ENCODE measurements at regions not wholly inside any gene's neighbourhood (a gene's known extent, or its start where the extent isn't known, plus 50 kb on each side); places are given as distances from the start of the nearest gene placed in this dataset.

- DNase-seq (ENCODE audit: low read depth), result no peak
- no peak for TF ChIP-seq CTCF (IDR thresholded peaks at IDR 0.05; ENCODE audit: insufficient read depth, low read depth, low read length, missing control alignments)
- no peak overlapping the region for H3K4me3 ChIP-seq (ENCODE audit: low read depth, low read length)
Observed at GRCh38 chr10:61169294-61169693, 225.3 kb upstream of the RHOBTB1 start.

GRCh38 chr10:61166489-61166888 lies 222.5 kb upstream of the RHOBTB1 start:
- DNase-seq (ENCODE audit: low read depth), result no peak
- no peak overlapping the region for H3K4me3 ChIP-seq (ENCODE audit: low read depth, low read length)
- no peak for TF ChIP-seq CTCF (IDR thresholded peaks at IDR 0.05; ENCODE audit: insufficient read depth, low read depth, low read length, missing control alignments)

GRCh38 chr10:61166065-61166464 lies 222.1 kb upstream of the RHOBTB1 start:
- no peak for TF ChIP-seq CTCF (IDR thresholded peaks at IDR 0.05; ENCODE audit: insufficient read depth, low read depth, low read length, missing control alignments)
- DNase-seq (ENCODE audit: low read depth), result no peak

GRCh38 chr10:61164458-61165160 lies 220.6 kb upstream of the RHOBTB1 start:
- TF ChIP-seq CTCF (IDR thresholded peaks at IDR 0.05; ENCODE audit: insufficient read depth, low read depth, low read length, missing control alignments), result no peak
- no peak overlapping the region for H3K4me3 ChIP-seq (ENCODE audit: low read depth, low read length)
- DNase-seq (ENCODE audit: low read depth), result no peak

More at GRCh38 chr10:61166065-61166464, 222.1 kb upstream of the RHOBTB1 start:
- no peak overlapping the region for H3K4me3 ChIP-seq (ENCODE audit: low read depth, low read length)

- DNase-seq (ENCODE audit: low read depth), result no peak
- no peak for TF ChIP-seq CTCF (IDR thresholded peaks at IDR 0.05; ENCODE audit: insufficient read depth, low read depth, low read length, missing control alignments)
- no peak overlapping the region for H3K4me3 ChIP-seq (ENCODE audit: low read depth, low read length)
Observed at GRCh38 chr10:61163403-61163802, 219.4 kb upstream of the RHOBTB1 start.

GRCh38 chr10:61160253-61160652 lies 216.3 kb upstream of the RHOBTB1 start:
- no peak overlapping the region for H3K4me3 ChIP-seq (ENCODE audit: low read depth, low read length)
- no peak for TF ChIP-seq CTCF (IDR thresholded peaks at IDR 0.05; ENCODE audit: insufficient read depth, low read depth, low read length, missing control alignments)
- DNase-seq (ENCODE audit: low read depth), result no peak

GRCh38 chr10:61159253-61159652 lies 215.3 kb upstream of the RHOBTB1 start:
- no peak for TF ChIP-seq CTCF (IDR thresholded peaks at IDR 0.05; ENCODE audit: insufficient read depth, low read depth, low read length, missing control alignments)
- DNase-seq (ENCODE audit: low read depth), result no peak
- H3K4me3 ChIP-seq (ENCODE audit: low read depth, low read length), result no peak overlapping the region

Measured in GM12865 (cell line).